Pancreas (tissue), 10 donors: ENCODE measurements at regions not wholly inside any gene's neighbourhood (a gene's known extent, or its start where the extent isn't known, plus 50 kb on each side); places are given as distances from the start of the nearest gene placed in this dataset.

ENCODE experiments used
- ATAC-seq, 4 donors: fragments of 200-7000 bp; cut with Tn5 transposase; one replicate each; pipeline versions ENCODE4 v1.8.0 to v1.9.1; 2020; ENCODE audit warnings: mild to moderate bottlenecking in 4 of 4, moderate library complexity in 4 of 4
- DNase-seq, 6 donors: peaks; one replicate each; pipeline ENCODE4 v3.0.0-alpha.2; 2020
- FAIRE-seq: peaks from 2 replicates; lab custom pipeline; 2012; peaks lifted over from hg19 to GRCh38; lab: Jason Lieb, UNC
- H3K27ac ChIP-seq, 4 donors: fragments of 200-600 bp; sonication (generic); 1 replicate in 3 of 4; 2 replicates in 1 of 4; pipeline versions ENCODE4 v1.5.0 to v1.8.0; 2020
- H3K27me3 ChIP-seq, 4 donors: fragments of 200-600 bp; one replicate each; pipeline ENCODE4 v1.8.0; 2021
- H3K36me3 ChIP-seq, 3 donors: fragments of 200-600 bp; sonication (generic) in 1 of 3; one replicate each; pipeline versions ENCODE4 v1.5.0 to v1.8.0; 2020 to 2021
- H3K4me1 ChIP-seq, 3 donors: fragments of 200-600 bp; one replicate each; pipeline ENCODE4 v1.8.0; 2021
- H3K4me3 ChIP-seq, 4 donors: fragments of 200-600 bp; sonication (generic) in 2 of 4; one replicate each; pipeline versions ENCODE4 v1.5.0 to v1.8.0; 2020 to 2021
- H3K9me3 ChIP-seq, 4 donors: fragments of 200-600 bp; one replicate each; pipeline ENCODE4 v1.8.0; 2021
- CTCF ChIP-seq, 4 donors: fragments of 200-600 bp; sonication (generic) in 3 of 4; IDR thresholded peaks; one replicate each; pipeline versions ENCODE4 v1.5.0 to v1.8.0; 2021; ENCODE audit warnings: antibody characterized with exemption in 4 of 4
- WGBS, 2 donors: extraction: QIAGEN DNeasy Blood & Tissue Kit; methylation state at CpG; one replicate each; pipeline ENCODE4 v1.1.7; 2013; 5-methylcytosine and 5-hydroxymethylcytosine counted together
- intact Hi-C, 3 donors: fragments of 100-400 bp; cut with DNase I; formaldehyde crosslinking; loops; one replicate each; pipeline versions ENCODE4 v1.11.1 to v1.14.2; 2022
- donor health status: healthy with polysubstance abuse.
- donor health status: DM: no; HTN: no; CAD: no; lungs with moderate emphysema.
- donor health status: DM: no; HTN: no; CAD: no.
- donor health status: control.
- donor health status: control.
- donor health status: Bipolar disorder and iron deficiency.
- donor health status: DM: yes; HTN: yes; CAD: no.
- donor health status: DM: no; HTN: no; CAD: no.
- donor health status: DM: no; HTN: no; CAD: no.
- donor health status: DM: yes; HTN: yes; CAD: no.

- DNase-seq (no peak), ATAC-seq (no peak), FAIRE-seq (no peak)
- Histone ChIP-seq H3K36me3 (no peaks in the 10 kb centered on the region), H3K27ac (no peak overlapping the region), H3K9me3 (no peaks in the 10 kb centered on the region), H3K4me3 (no peak overlapping the region), H3K27me3 (no peaks in the 10 kb centered on the region), H3K4me1 (peaks cover 0 to 3% (median 0%) of the 10 kb centered on the region in 3 donors)
- intact Hi-C loops: no loop called here
- WGBS, 2 donors: 80 to 90% methylated on average over 1 of the region's 1 CpG
- TF ChIP-seq CTCF (IDR thresholded peaks at IDR 0.05): no peak
Measured at GRCh38 chr10:24120646-24121045, 88.3 kb upstream of the KIAA1217 start.

DNA sequence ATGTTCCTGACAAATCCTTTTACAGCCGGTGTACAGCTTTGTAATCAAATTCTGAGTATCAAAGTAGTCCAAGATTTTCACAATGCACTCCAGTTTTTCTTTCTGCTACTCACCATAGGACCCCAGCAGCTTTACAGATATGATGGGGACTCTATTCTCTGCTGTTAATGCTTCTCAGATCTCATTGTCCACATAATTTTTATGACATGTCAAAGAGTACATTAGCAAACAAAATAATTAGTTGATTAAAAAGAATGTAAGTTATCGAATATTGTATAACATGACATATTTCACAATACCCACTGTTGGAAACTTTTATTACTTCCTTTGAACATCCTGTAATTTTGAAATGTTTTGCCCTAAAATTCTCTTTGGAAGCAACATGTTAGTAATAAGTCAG lies 81.4 kb upstream of the KIAA1217 start:
- H3K36me3 ChIP-seq: no peaks in the 10 kb centered on the region
- no peak overlapping the region for H3K27ac ChIP-seq
- intact Hi-C loops: no loop called here
- WGBS, 2 donors: 81 to 83% methylated on average over 2 of the region's 2 CpGs
- H3K9me3 ChIP-seq: no peaks in the 10 kb centered on the region
- FAIRE-seq: no peak
- H3K4me3 ChIP-seq: no peak overlapping the region
- no peaks in the 10 kb centered on the region for H3K27me3 ChIP-seq
- H3K4me1 ChIP-seq: peaks cover 0 to 3% (median 0%) of the 10 kb centered on the region in 3 donors
- DNase-seq: no peak
- TF ChIP-seq CTCF (IDR thresholded peaks at IDR 0.05): no peak
- no peak for ATAC-seq

DNA sequence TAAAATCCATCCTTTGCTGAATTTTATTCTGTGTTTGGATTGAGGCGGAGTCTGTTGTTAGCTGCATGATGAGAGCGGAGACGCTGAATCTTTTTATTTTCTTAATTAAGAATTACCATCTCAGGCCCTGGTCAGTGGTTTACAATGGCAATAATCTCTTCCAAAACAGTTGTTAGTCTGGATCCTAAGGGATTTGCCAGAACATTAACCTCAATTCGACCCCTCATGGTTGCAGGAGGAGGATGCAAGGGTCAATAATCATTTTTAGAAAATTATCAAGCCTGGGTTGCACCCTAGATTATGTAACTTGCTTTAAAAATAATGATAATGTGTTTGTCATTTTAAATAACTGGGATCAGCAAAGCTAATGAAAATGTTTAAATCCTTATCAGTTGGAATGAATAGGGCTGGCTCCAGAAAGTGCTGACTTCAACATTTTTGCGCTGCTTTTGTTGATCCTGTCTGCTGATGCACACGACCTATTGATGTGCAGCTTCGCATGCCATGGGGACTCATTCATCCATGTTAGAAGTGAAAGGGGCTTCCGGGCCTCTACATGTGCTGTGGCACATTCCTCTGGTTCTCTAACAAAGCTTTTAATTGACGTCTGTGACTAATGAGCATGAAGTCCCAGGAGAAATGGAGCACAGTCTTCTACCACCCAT lies 80.7 kb upstream of the KIAA1217 start:
- H3K27me3 ChIP-seq: no peaks in the 10 kb centered on the region
- WGBS, 2 donors: 65 to 68% methylated on average over 9 of the region's 9 CpGs
- H3K27ac ChIP-seq: no peak overlapping the region
- H3K4me1 ChIP-seq: peaks cover 0 to 3% (median 0%) of the 10 kb centered on the region in 3 donors
- no peak for FAIRE-seq
- intact Hi-C loops: no loop called here
- no peak overlapping the region for H3K4me3 ChIP-seq
- H3K9me3 ChIP-seq: no peaks in the 10 kb centered on the region
- no peak for ATAC-seq
- no peak for DNase-seq
- H3K36me3 ChIP-seq: no peaks in the 10 kb centered on the region
- no peak for TF ChIP-seq CTCF (IDR thresholded peaks at IDR 0.05)

DNA sequence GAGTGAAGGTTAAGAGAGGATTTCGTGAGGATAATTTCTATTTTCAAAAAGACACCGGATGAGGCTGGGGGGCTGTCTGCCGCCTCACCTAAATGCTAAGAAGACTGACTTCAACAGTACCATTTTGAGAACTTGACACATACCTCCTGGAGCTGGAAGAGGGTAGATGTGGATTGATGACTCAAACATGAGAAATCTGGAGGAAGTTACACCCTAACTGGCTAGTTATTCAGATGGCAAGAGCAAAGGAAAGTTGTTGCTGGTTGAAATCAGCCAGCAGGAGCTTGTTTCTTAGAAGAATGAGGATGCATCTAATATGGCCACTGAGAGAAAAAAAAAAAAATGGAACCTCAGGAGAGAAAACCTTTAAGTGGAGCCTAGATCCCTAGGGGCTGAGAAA lies 76.2 kb upstream of the KIAA1217 start:
- DNase-seq (no peak), FAIRE-seq (no peak), ATAC-seq (no peak)
- 89 to 91% methylated on average over 3 of the region's 3 CpGs for WGBS, 2 donors
- H3K4me1 ChIP-seq: no peaks in the 10 kb centered on the region
- H3K9me3 ChIP-seq: no peaks in the 10 kb centered on the region
- no peaks in the 10 kb centered on the region for H3K27me3 ChIP-seq
- H3K4me3 ChIP-seq: no peak overlapping the region
- no peaks in the 10 kb centered on the region for H3K36me3 ChIP-seq
- H3K27ac ChIP-seq: no peak overlapping the region
- intact Hi-C loops: no loop called here
- no peak for TF ChIP-seq CTCF (IDR thresholded peaks at IDR 0.05)

GRCh38 chr10:24133835-24134234 lies 75.1 kb upstream of the KIAA1217 start:
- 12 to 54% methylated on average over 1 of the region's 1 CpG for WGBS, 2 donors
- H3K27me3 ChIP-seq: no peaks in the 10 kb centered on the region
- no peak for TF ChIP-seq CTCF (IDR thresholded peaks at IDR 0.05)
- peak in 1 of 4 donors; percentile 61 for ATAC-seq
- intact Hi-C loops: no loop called here
- H3K4me1 ChIP-seq: no peaks in the 10 kb centered on the region
- no peaks in the 10 kb centered on the region for H3K9me3 ChIP-seq
- no peak overlapping the region for H3K27ac ChIP-seq
- no peaks in the 10 kb centered on the region for H3K36me3 ChIP-seq
- no peak overlapping the region for H3K4me3 ChIP-seq
- DNase-seq: no peak
- no peak for FAIRE-seq
